K562 (cell line): ENCODE measurements at regions not wholly inside any gene's neighbourhood (a gene's known extent, or its start where the extent isn't known, plus 50 kb on each side); places are given as distances from the start of the nearest gene placed in this dataset.

Experiments
- ATAC-seq: fragments of 200-7000 bp; cut with Tn5 transposase; 3 replicates; pipeline ENCODE4 v1.9.1; 2020; ENCODE audit warnings: moderate library complexity
- BruUV-seq: library from RNA; stranded (reverse); fragments of 400-500 nt; replicated peaks from 2 replicates; lab custom pipeline; 2021; lab: Mats Ljungman, UMichigan
- CTCF ChIA-PET: fragments of 300-600 bp; formaldehyde crosslinking; extraction: SDS; loops from one replicate; lab custom pipeline; 2021; ENCODE audit warnings: low intra/inter-chr PET ratio; lab: Yijun Ruan, JAX
- POLR2A ChIA-PET: fragments of 300-600, 350-650 bp; sonication (Branson Sonifier 250); formaldehyde crosslinking; extraction: SDS; loops from one replicate; lab custom pipeline; 2021; ENCODE audit warnings: antibody characterized with exemption, inconsistent platforms; lab: Yijun Ruan, JAX
- DNase-seq, 4 experiments: peaks; one replicate each; pipeline versions ENCODE4 v3.0.0 to v3.0.0-alpha.2; 2011 to 2018; ENCODE audit warnings: low spot score in 3 of 4, mixed read lengths in 3 of 4; ENCODE audit errors: extremely low read depth in 1 of 4
- FAIRE-seq: peaks from 2 replicates; lab custom pipeline; 2011; peaks lifted over from hg19 to GRCh38; lab: Jason Lieb, UNC
- H2AFZ ChIP-seq: 2 replicates; pipeline ENCODE4 v1.6.0; 2011; ENCODE audit warnings: low read depth, low read length, control low read depth, inconsistent platforms
- H3K27ac ChIP-seq: fragments of 200-600 bp; 3 replicates; pipeline ENCODE4 v1.8.0; 2011; ENCODE audit warnings: low read depth, mild to moderate bottlenecking, control low read depth, inconsistent platforms, low read length, moderate library complexity, mixed read lengths; ENCODE audit errors: extremely low read depth
- H3K27me3 ChIP-seq, 2 experiments: fragments of 300-600 bp in 1 of 2; 2 replicates in 1 of 2; 3 replicates in 1 of 2; pipeline versions ENCODE4 v1.6.0 to v1.8.0; 2011; ENCODE audit warnings: inconsistent platforms in 2 of 2, low read length in 2 of 2, mild to moderate bottlenecking in 1 of 2, mixed read lengths in 1 of 2, moderate library complexity in 1 of 2; ENCODE audit not compliant: control insufficient read depth in 2 of 2, insufficient read depth in 2 of 2
- H3K36me3 ChIP-seq: fragments of 300-600 bp; 3 replicates; pipeline ENCODE4 v1.8.0; 2011; ENCODE audit warnings: mild to moderate bottlenecking, low read length, inconsistent platforms; ENCODE audit not compliant: control insufficient read depth, insufficient read depth
- H3K4me1 ChIP-seq, 2 experiments: fragments of 200-600 bp in 1 of 2; replicated peaks in 1 of 2; 2 replicates in 1 of 2; 3 replicates in 1 of 2; pipeline versions ENCODE4 v1.5.1 to v1.8.0; 2011; ENCODE audit warnings: inconsistent platforms in 2 of 2, low read length in 2 of 2, mild to moderate bottlenecking in 1 of 2, mixed read lengths in 1 of 2, moderate library complexity in 1 of 2; ENCODE audit not compliant: control insufficient read depth in 2 of 2, insufficient read depth in 2 of 2
- H3K4me2 ChIP-seq: 2 replicates; pipeline ENCODE4 v1.6.1; 2011; ENCODE audit warnings: low read length, control low read depth, inconsistent platforms, mixed read lengths; ENCODE audit not compliant: insufficient read depth
- H3K4me3 ChIP-seq: fragments of 200-600 bp; sonication (generic), shearing (Covaris generic); 2 replicates; pipeline ENCODE4 v1.5.1; 2016; ENCODE audit warnings: control low read depth, inconsistent platforms
- H3K79me2 ChIP-seq: fragments of 200-600 bp; 3 replicates; pipeline ENCODE4 v1.8.0; 2011; ENCODE audit warnings: low read length, inconsistent platforms; ENCODE audit not compliant: control insufficient read depth, insufficient read depth
- H3K9ac ChIP-seq, 2 experiments: 2 replicates each; pipeline versions ENCODE4 v1.6.0 to v1.6.1; 2011; ENCODE audit warnings: low read depth in 2 of 2, low read length in 2 of 2, control low read depth in 1 of 2, inconsistent platforms in 1 of 2, mild to moderate bottlenecking in 1 of 2, mixed read lengths in 1 of 2; ENCODE audit not compliant: insufficient read depth in 1 of 2
- H3K9me1 ChIP-seq: one replicate; pipeline ENCODE4 v1.6.0; 2011; ENCODE audit warnings: inconsistent platforms, mild to moderate bottlenecking, low read length, moderate library complexity; ENCODE audit not compliant: control insufficient read depth, insufficient read depth
- H3K9me3 ChIP-seq: replicated peaks from 2 replicates; pipeline ENCODE4 v1.5.1; 2011; ENCODE audit warnings: low read depth, low read length, inconsistent platforms; ENCODE audit not compliant: control insufficient read depth, insufficient read depth
- H4K20me1 ChIP-seq: replicated peaks from 2 replicates; pipeline ENCODE4 v1.6.1; 2011; ENCODE audit warnings: low read length, inconsistent platforms, mixed read lengths; ENCODE audit not compliant: control insufficient read depth, insufficient read depth
- ADNP ChIP-seq: fragments of 200-800 bp; sonication (Bioruptor generic); IDR thresholded peaks from 2 replicates; pipeline ENCODE4 v1.6.1; 2016; ENCODE audit warnings: missing genetic modification characterization, missing compliant biosample characterization
- FOXK2 ChIP-seq, 2 experiments: fragments of 450-650 bp; IDR thresholded peaks in 1 of 2; conservative IDR thresholded peaks in 1 of 2; 2 replicates each; pipeline ENCODE4 v1.6.1; 2016; ENCODE audit warnings: low read depth in 2 of 2, mild to moderate bottlenecking in 1 of 2
- HMG20B ChIP-seq: fragments of 250-450 bp; sonication (Bioruptor Pico); IDR thresholded peaks from 2 replicates; pipeline ENCODE4 v1.5.0; 2021; ENCODE audit warnings: mild to moderate bottlenecking
- KLF10 ChIP-seq: fragments of 250-450 bp; sonication (Bioruptor Pico); IDR thresholded peaks from 2 replicates; pipeline ENCODE4 v1.6.1; 2021; ENCODE audit warnings: matching md5 sums
- KLF16 ChIP-seq: IDR thresholded peaks from 2 replicates; pipeline ENCODE4 v1.6.1; 2016; ENCODE audit warnings: antibody characterized with exemption
- MAZ ChIP-seq, 2 experiments: fragments of 450-650 bp in 1 of 2; sonication (generic) in 1 of 2; formaldehyde crosslinking; IDR thresholded peaks in 1 of 2; conservative IDR thresholded peaks in 1 of 2; 2 replicates each; pipeline versions ENCODE4 v1.4.0 to v1.5.0; 2020; ENCODE audit warnings: mild to moderate bottlenecking in 1 of 2, missing genetic modification reagents in 1 of 2
- POLR3A ChIP-seq: IDR thresholded peaks from 2 replicates; pipeline ENCODE4 v1.6.1; 2011; ENCODE audit warnings: borderline replicate concordance, mild to moderate bottlenecking, moderate library complexity; ENCODE audit not compliant: insufficient read length, insufficient read depth; ENCODE audit errors: extremely low read depth
- PREB ChIP-seq: sonication (generic); formaldehyde crosslinking; IDR thresholded peaks from 2 replicates; pipeline ENCODE4 v1.8.1; 2023; ENCODE audit warnings: mild to moderate bottlenecking, missing genetic modification reagents
- RNF2 ChIP-seq: sonication (generic); IDR thresholded peaks from 2 replicates; pipeline ENCODE4 v1.6.1; 2016
- TAF9B ChIP-seq: fragments of 450-650 bp; IDR thresholded peaks from 2 replicates; pipeline ENCODE4 v1.6.1; 2018; ENCODE audit warnings: mild to moderate bottlenecking; ENCODE audit not compliant: partially characterized antibody
- TBL1XR1 ChIP-seq, 2 experiments: IDR thresholded peaks; 2 replicates each; pipeline ENCODE4 v1.6.1; 2012; ENCODE audit warnings: improper control_type of control experiment in 2 of 2, low read length in 2 of 2, mild to moderate bottlenecking in 1 of 2
- ZFP30 ChIP-seq: fragments of 250-450 bp; sonication (Bioruptor Pico); IDR thresholded peaks from 2 replicates; pipeline ENCODE4 v1.8.0; 2022; ENCODE audit warnings: moderate library complexity, mild to moderate bottlenecking, inconsistent platforms, borderline replicate concordance
- ZNF174 ChIP-seq: fragments of 250-450 bp; sonication (Bioruptor Pico); IDR thresholded peaks from 2 replicates; pipeline ENCODE4 v1.4.0; 2020; ENCODE audit warnings: mild to moderate bottlenecking
- ZNF217 ChIP-seq: sonication (generic); formaldehyde crosslinking; IDR thresholded peaks from 2 replicates; pipeline ENCODE4 v1.8.0; 2022; ENCODE audit warnings: mild to moderate bottlenecking, missing genetic modification reagents
- ZNF3 ChIP-seq: fragments of 250-450 bp; sonication (Bioruptor Pico); IDR thresholded peaks from 2 replicates; pipeline ENCODE4 v1.5.0; 2021; ENCODE audit warnings: mild to moderate bottlenecking, moderate library complexity
- ZNF316 ChIP-seq: fragments of 450-650 bp; IDR thresholded peaks from 2 replicates; pipeline ENCODE4 v1.6.1; 2016
- WGBS: fragments of 100-300 bp; shearing (Covaris generic); methylation state at CpG from one replicate; pipeline ENCODE4 v1.1.6; 2016; ENCODE audit warnings: low coverage, mixed read lengths; ENCODE audit not compliant: insufficient coverage; ENCODE audit errors: missing lambda C conversion rate; 5-methylcytosine and 5-hydroxymethylcytosine counted together
- in situ Hi-C: fragments of 300-500 bp; cut with MboI; formaldehyde crosslinking; loops from 4 replicates; pipeline ENCODE4 v1.15.0; 2018; ENCODE audit warnings: inconsistent platforms, mixed read lengths
- intact Hi-C: fragments of 100-400 bp; cut with micrococcal nuclease; formaldehyde crosslinking; loops from 2 replicates; pipeline ENCODE4 v1.14.2; 2022
- TF ChIP-seq, protein P1 (sequence below): fragments of 250-450 bp; sonication (Bioruptor Pico); IDR thresholded peaks from 2 replicates; pipeline ENCODE4 v1.5.0; 2020; ENCODE audit warnings: mild to moderate bottlenecking
- TF ChIP-seq, protein P2 (sequence below): fragments of 450-650 bp; IDR thresholded peaks from 2 replicates; pipeline ENCODE4 v1.6.1; 2016; ENCODE audit warnings: missing biosample characterization, missing genetic modification characterization
- TF ChIP-seq, protein P3 (sequence below): fragments of 450-650 bp; formaldehyde crosslinking; IDR thresholded peaks from 2 replicates; pipeline ENCODE4 v1.4.0; 2022; ENCODE audit warnings: missing genetic modification characterization

- Histone ChIP-seq H2AFZ (no peak overlapping the region), H3K79me2 (no peaks in the 10 kb centered on the region), H3K9me1 (no peaks in the 10 kb centered on the region), H3K27me3 (no peaks in the 10 kb centered on the region), H3K9ac (no peak overlapping the region), H3K27ac (no peak overlapping the region), H3K36me3 (no peaks in the 10 kb centered on the region), H3K4me3 (no peak overlapping the region), H3K4me2 (no peak overlapping the region), H4K20me1 (no peaks in the 10 kb centered on the region), H3K9me3 (no peaks in the 10 kb centered on the region), H3K4me1 (no peaks in the 10 kb centered on the region)
- no peak for FAIRE-seq
- in situ Hi-C loops (no loop called here), intact Hi-C loops (no loop called here)
- 0% methylated on average over 2 of the region's 2 CpGs for WGBS
- TF ChIP-seq, protein P1, sequence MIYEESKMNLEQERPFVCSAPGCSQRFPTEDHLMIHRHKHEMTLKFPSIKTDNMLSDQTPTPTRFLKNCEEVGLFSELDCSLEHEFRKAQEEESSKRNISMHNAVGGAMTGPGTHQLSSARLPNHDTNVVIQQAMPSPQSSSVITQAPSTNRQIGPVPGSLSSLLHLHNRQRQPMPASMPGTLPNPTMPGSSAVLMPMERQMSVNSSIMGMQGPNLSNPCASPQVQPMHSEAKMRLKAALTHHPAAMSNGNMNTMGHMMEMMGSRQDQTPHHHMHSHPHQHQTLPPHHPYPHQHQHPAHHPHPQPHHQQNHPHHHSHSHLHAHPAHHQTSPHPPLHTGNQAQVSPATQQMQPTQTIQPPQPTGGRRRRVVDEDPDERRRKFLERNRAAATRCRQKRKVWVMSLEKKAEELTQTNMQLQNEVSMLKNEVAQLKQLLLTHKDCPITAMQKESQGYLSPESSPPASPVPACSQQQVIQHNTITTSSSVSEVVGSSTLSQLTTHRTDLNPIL (CRISPR knock-in tag), result no peak
- TF ChIP-seq KLF10 (no peak), RNF2 (no peak), PREB (CRISPR knock-in tag) (no peak), ZNF217 (no peak), HMG20B (CRISPR knock-in tag) (no peak), TBL1XR1 (IDR thresholded peaks at IDR 0.05; ENCODE audit: low read length in 2 of 2) (no peak), FOXK2 (conservative IDR thresholded peaks at IDR 0.05 in 1 of 2, IDR thresholded peaks at IDR 0.05 in 1 of 2; ENCODE audit: low read depth in 2 of 2) (no peak), ZNF174 (CRISPR knock-in tag) (no peak), ZNF316 (no peak), POLR3A (no peak), TAF9B (no peak), ZFP30 (no peak), MAZ (CRISPR knock-in tag; conservative IDR thresholded peaks at IDR 0.05 in 1 of 2, IDR thresholded peaks at IDR 0.05 in 1 of 2) (no peak), ADNP (no peak), KLF16 (no peak), ZNF3 (no peak)
- TF ChIP-seq, protein P2, sequence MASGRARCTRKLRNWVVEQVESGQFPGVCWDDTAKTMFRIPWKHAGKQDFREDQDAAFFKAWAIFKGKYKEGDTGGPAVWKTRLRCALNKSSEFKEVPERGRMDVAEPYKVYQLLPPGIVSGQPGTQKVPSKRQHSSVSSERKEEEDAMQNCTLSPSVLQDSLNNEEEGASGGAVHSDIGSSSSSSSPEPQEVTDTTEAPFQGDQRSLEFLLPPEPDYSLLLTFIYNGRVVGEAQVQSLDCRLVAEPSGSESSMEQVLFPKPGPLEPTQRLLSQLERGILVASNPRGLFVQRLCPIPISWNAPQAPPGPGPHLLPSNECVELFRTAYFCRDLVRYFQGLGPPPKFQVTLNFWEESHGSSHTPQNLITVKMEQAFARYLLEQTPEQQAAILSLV (tag), result no peak
- TF ChIP-seq, protein P3, sequence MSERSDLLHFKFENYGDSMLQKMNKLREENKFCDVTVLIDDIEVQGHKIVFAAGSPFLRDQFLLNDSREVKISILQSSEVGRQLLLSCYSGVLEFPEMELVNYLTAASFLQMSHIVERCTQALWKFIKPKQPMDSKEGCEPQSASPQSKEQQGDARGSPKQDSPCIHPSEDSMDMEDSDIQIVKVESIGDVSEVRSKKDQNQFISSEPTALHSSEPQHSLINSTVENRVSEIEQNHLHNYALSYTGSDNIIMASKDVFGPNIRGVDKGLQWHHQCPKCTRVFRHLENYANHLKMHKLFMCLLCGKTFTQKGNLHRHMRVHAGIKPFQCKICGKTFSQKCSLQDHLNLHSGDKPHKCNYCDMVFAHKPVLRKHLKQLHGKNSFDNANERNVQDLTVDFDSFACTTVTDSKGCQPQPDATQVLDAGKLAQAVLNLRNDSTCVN (CRISPR knock-in tag), result no peak
- no peak for DNase-seq
- POLR2A ChIA-PET, result no interaction called here
- CTCF ChIA-PET, result no interaction called here
- BruUV-seq, result no TSS peak
- ATAC-seq, result no peak
These were observed 455.7 kb downstream of the GALR1 start for GRCh38 chr18:77705301-77705700.
